ENCODE measurements at regions not wholly inside any gene's neighbourhood (a gene's known extent, or its start where the extent isn't known, plus 50 kb on each side); places are given as distances from the start of the nearest gene placed in this dataset.

DNA sequence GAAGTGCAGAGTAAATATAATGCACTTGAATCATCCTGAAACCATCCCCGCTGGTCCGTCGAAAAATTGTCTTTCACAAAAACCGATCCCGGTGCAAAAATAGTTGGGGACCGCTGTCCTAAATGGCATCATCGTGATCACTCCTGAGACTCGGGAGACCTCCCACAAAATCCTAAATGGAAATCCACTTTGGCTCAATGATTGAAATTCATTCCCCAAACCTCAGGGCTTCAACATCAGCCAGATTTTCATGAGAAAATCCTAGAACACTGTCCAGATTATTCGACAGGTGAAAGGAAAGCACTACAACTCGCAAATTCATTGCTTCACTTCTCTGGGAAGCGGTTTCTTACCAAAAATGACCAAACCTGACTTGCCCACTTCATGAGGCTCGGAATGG lies 335.3 kb upstream of the ZNF507 start:
- DNase-seq = no peak

- DNase-seq = no peak
Observed at GRCh38 chr19:32012206-32012605, 333.2 kb upstream of the ZNF507 start.

- no peak for DNase-seq
Observed at GRCh38 chr19:32012886-32013631, 332.4 kb upstream of the ZNF507 start.

DNA sequence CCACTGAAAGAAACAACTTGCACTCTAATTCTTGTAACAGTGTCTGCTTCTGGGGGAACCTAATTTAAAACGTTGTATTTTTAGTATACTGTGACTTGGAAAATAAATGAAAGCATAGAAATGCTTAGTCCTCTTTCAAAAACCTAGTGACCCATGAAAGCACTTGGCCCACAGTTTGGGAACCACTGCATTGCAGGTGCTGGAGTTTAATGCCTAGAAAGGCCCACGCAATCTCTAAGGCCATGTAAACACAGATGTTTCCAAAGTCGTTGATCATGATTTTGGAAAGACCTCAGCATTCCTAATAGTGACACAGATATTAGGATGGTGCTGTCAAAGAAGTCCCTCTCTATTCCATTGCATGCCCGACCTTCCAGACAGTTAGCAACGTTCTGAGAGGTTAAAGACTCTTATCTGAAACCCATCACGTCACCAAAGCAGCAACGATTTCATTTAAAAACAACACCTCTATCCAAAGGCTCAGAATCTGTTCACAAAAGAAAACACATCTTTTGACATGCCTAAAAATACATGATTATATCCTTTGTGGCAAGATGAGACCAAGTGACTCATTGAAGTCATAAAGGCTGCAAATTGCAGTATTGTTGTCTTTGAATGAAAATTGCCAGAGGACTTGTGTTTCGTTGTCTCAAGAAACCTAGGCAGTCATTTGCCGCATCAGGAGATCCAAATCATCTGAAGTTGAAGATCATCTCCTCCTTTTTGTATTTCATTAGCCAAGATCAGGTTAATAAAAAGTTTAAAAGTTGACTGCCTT lies 328.0 kb upstream of the ZNF507 start:
- DNase-seq = no peak

DNA sequence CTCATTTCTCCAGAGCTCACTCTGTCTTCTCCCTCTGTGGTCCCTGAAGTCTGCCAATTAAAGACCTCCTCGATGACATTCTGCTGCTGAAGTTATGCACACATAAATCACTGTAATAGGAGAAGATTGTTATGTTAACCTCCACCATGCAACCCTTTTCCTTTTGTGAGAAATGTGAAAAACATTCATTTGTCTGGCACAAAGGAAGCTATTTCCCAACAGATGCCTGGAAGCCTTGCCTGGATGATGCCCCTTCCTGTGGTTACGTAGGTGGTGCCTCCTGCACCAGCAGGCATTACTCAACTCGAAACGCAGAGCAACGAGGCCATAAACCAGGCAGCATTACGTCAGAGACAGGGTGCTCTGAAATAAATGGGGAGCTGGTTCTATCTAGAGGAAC lies 327.4 kb upstream of the ZNF507 start:
- no peak for DNase-seq

GRCh38 chr19:32020538-32020937 lies 324.9 kb upstream of the ZNF507 start:
- no peak for DNase-seq

- DNase-seq = no peak
Observed at GRCh38 chr19:32022044-32022640, 323.3 kb upstream of the ZNF507 start.

DNA sequence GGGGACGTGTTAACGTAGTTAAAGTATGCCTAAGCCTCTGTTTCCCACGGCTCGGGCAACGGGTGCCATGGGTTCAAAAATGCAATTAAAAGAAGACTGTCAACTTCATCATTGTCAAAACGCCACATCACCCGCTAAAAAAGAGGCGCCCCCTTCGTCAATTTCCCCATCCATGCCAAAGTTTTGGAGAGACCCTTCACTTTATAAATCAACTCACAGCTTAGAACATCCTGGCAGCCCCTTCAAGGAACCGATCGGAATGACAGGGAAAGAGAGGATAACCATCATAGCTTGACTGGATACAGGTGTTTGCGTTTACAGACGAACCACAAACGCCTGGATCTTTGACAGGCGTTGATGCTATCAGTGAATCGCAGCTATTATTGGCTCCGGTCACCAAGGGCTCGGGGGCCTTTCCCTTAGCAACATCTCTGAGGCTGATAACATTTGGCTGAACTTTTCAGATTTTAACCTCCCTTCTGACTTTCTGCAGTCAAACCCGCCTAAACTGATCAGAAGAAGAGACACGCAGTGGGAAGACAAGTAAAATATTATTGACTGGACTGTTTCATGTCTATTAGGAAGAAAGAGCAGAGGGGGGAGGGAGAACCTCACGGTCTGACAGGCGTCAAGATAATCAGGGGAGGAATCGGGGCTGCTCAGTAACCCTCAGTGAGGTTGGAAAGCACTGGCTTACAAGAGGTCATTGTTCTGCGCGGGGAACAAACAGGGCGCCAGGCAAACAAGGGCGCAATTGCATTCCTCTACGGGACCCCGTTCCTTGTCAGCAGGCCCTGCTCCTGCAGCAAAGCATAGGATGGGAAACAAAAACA lies 322.5 kb upstream of the ZNF507 start:
- no peak for DNase-seq

- no peak for DNase-seq
Observed at GRCh38 chr19:32023564-32023832, 321.9 kb upstream of the ZNF507 start.

GRCh38 chr19:32029235-32029634 lies 316.2 kb upstream of the ZNF507 start:
- DNase-seq = no peak

DNA sequence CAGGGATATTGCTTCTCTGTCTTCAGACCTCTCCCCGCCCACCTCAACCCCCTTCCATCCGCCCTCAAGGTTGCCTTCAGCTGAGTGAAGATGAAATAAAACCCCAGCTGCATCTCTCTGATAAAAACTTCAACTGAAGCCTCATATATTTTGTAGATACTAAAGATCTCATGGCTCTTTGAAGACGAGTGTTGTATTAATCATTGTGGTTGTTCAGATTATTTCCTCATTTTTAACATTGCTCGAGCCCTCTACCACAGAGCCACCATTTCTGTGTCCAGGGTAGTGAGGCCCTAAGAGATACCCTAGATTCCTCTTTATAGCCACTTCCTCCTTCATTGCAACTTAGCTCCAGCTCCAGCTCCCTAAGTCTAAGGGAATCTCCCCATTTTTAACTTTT lies 312.8 kb upstream of the ZNF507 start:
- no peak for DNase-seq

DNA sequence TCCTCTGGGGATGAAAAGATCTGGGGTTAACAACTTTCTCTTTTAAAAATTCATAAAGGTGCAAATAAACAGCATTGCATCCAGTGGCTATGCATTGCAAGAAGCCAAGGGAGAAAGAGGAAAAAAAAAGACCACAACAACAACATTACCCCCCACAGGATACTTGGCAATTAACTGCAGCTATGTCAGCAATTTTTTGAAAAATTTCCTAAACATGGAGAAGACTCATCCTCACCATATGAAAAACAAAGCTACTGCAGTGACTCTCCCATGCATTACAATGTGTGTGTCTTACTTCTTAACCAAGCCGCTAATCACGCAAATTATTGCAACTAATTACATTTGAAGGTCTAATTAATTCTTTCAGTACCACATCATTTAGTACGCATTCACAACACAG lies 309.8 kb upstream of the ZNF507 start:
- DNase-seq = no peak

DNA sequence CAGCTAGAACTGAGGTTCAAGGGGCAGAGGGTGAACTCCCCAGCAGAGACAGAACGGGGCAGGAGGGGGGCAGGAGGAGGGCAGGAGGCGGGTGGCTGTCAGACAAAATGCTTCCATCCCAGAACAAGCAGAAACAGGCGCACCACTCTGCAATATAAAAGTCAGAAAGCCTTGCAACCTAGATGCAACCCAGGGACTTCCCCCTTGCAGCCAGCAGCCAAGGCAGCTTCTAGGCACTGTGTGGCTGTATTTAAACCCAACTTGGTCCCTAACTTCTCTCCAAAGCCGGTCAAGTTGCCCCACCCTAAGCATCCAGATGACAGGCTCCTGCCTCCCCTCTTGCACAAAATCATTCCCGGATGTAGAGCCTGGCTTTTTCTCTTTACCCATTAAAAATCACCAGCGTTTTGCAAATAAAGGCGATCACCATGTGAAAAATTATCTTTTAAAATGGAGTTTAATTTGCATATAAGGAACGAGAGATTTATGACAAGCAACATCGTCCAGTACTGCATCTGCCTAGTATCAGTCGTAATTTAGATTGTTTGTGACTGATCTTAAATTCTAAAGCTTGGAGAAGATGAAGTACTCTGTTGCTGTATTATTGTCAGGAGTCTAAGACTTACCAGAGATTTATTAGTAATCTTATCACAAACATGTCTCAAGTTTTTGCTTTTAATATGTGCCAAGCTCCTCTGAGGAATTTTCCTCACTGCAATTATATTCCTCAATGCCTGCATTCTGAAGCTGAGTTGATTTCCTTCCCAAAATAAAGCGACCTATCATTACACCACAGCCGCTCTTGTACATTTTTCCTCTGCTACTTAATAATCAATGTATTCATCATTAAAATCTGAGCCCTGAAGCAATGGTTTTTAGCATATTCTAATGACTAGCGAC lies 307.1 kb upstream of the ZNF507 start:
- DNase-seq = no peak

GRCh38 chr19:32038961-32039360 lies 306.4 kb upstream of the ZNF507 start:
- DNase-seq = no peak

DNA sequence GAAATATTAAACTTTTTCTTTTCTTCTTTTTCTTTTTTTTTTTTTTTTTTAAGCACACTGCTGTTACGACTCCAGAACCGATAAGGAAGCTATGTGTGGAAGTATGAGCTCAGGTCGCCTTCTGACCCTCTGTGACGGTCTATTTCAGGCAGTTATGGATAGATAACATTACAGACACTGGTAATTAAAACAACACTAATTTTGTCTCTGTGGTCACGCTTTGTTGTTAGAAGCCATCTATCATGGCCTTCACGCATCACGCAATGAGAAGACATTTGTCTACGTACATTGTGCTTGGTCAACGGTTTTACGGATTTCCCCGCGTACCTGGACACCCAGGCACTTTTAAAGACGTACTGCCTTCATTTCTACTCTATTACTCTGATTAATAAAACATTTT lies 306.0 kb upstream of the ZNF507 start:
- no peak for DNase-seq

DNA sequence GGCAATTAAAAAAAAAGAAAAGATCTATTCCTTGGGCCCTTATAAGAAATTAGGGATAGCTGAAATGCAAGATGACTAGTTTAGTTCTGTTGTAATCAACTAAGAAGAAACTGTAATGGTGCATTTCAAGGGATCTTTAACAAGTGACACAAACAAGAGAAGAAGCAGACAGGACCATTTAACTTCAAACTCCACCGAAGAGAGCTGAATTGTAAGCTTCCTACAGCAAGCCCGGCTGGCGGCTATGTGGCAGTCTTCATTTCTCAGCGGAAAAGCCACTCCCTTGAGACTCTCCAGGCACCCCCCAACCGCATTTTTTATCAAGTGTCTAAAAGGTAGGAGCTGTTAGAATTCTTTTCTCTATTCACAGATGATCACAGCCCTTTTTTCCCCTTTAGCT lies 305.2 kb upstream of the ZNF507 start:
- DNase-seq = no peak

- no peak for DNase-seq
Observed at GRCh38 chr19:32041681-32042292, 303.6 kb upstream of the ZNF507 start.

- no peak for DNase-seq
Observed at GRCh38 chr19:32047788-32048187, 297.6 kb upstream of the ZNF507 start.

GRCh38 chr19:32053376-32053775 lies 292.0 kb upstream of the ZNF507 start:
- no peak for DNase-seq

GRCh38 chr19:32053861-32054260 lies 291.5 kb upstream of the ZNF507 start:
- DNase-seq = no peak

- no peak for DNase-seq
Observed at GRCh38 chr19:32058131-32058530, 287.3 kb upstream of the ZNF507 start.

DNA sequence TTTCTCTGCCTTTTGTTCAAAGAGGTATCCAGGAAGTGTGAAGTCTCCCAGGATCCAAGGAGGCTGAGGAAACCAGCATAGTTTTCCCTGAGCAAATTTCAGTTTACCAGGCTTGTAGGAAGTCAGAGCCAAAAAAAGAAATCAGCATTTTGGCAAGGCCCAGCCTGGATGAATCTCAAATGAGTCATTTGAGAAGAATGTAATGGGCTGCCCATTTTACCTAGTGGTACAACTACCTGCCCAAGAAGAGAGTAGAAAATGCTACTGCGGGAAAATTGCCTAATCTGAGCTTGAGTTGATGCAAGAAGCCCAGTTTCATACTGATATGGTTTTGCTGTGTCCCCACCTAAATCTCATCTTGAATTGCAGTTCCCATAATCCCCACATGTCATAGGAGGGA lies 284.1 kb upstream of the ZNF507 start:
- no peak for DNase-seq
